ENCODE measurements at regions not wholly inside any gene's neighbourhood (a gene's known extent, or its start where the extent isn't known, plus 50 kb on each side); places are given as distances from the start of the nearest gene placed in this dataset.

GRCh38 chr3:193836511-193836910 lies 243.5 kb downstream of the OPA1 start:
- H3K4me3 Mint-ChIP-seq, result no peak overlapping the region
- Histone ChIP-seq H3K9me3 (no peaks in the 10 kb centered on the region), H3K27ac (ENCODE audit: low read length) (no peak overlapping the region), H3K4me3 (ENCODE audit: control insufficient read depth in 1 of 2, extremely low read depth in 1 of 2, low read length in 1 of 2) (no peak overlapping the region), H3K4me1 (ENCODE audit: control insufficient read depth in 1 of 2, extremely low read depth in 1 of 2, insufficient read depth in 2 of 2, low read length in 2 of 2) (no peaks in the 10 kb centered on the region), H3K27me3 (replicated peaks in 1 of 2; ENCODE audit: control insufficient read depth in 2 of 2, extremely low read depth in 1 of 2, insufficient read depth in 2 of 2, low read length in 1 of 2) (peaks cover 0 to 23% of the 10 kb centered on the region in 2 experiments), H3K36me3 (ENCODE audit: control insufficient read depth in 2 of 2, extremely low read depth in 1 of 2, insufficient read depth in 1 of 2, low read length in 1 of 2) (no peaks in the 10 kb centered on the region)
- no peaks in the 10 kb centered on the region for H3K4me1 Mint-ChIP-seq
- CTCF ChIA-PET, result no interaction called here
- H3K27ac Mint-ChIP-seq, result no peak overlapping the region
- ATAC-seq (replicated peaks in 1 of 4) (no peak), DNase-seq (no peak)
- POLR2A ChIA-PET, result no interaction called here
- H3K36me3 Mint-ChIP-seq, result no peaks in the 10 kb centered on the region
- no CpG with 5 or more reads among the region's 2 CpGs for WGBS (ENCODE audit: insufficient coverage)
- H3K27me3 Mint-ChIP-seq, result peaks cover 10 to 33% of the 10 kb centered on the region in 2 donors
- H3K9me3 Mint-ChIP-seq, result no peaks in the 10 kb centered on the region

GRCh38 chr3:193836918-193837317 lies 243.9 kb downstream of the OPA1 start:
- H3K9me3 Mint-ChIP-seq, result no peaks in the 10 kb centered on the region
- POLR2A ChIA-PET, result no interaction called here
- no peak for DNase-seq
- H3K4me1 Mint-ChIP-seq, result no peaks in the 10 kb centered on the region
- no peak overlapping the region for H3K4me3 ChIP-seq (ENCODE audit: control insufficient read depth in 1 of 2, extremely low read depth in 1 of 2, low read length in 1 of 2)
- H3K27me3 ChIP-seq (replicated peaks in 1 of 2; ENCODE audit: control insufficient read depth in 2 of 2, extremely low read depth in 1 of 2, insufficient read depth in 2 of 2, low read length in 1 of 2), result peaks cover 0 to 22% of the 10 kb centered on the region in 2 experiments
- no peaks in the 10 kb centered on the region for H3K36me3 Mint-ChIP-seq
- no peaks in the 10 kb centered on the region for H3K4me1 ChIP-seq (ENCODE audit: control insufficient read depth in 1 of 2, extremely low read depth in 1 of 2, insufficient read depth in 2 of 2, low read length in 2 of 2)
- H3K27me3 Mint-ChIP-seq, result peaks cover 12 to 34% of the 10 kb centered on the region in 2 donors
- H3K9me3 ChIP-seq, result no peaks in the 10 kb centered on the region
- CTCF ChIA-PET, result no interaction called here
- ATAC-seq (replicated peaks in 1 of 4), result no peak
- 92% methylated on average over 7 of the region's 7 CpGs for WGBS (ENCODE audit: insufficient coverage)
- no peak overlapping the region for H3K27ac Mint-ChIP-seq
- H3K36me3 ChIP-seq (ENCODE audit: control insufficient read depth in 2 of 2, extremely low read depth in 1 of 2, insufficient read depth in 1 of 2, low read length in 1 of 2), result no peaks in the 10 kb centered on the region
- H3K27ac ChIP-seq (ENCODE audit: low read length), result no peak overlapping the region
- H3K4me3 Mint-ChIP-seq, result no peak overlapping the region

- DNase-seq (no peak), ATAC-seq (replicated peaks in 1 of 4) (no peak)
- H3K27ac Mint-ChIP-seq, result no peak overlapping the region
- no peak overlapping the region for H3K4me3 ChIP-seq (ENCODE audit: control insufficient read depth in 1 of 2, extremely low read depth in 1 of 2, low read length in 1 of 2)
- peaks cover 0 to 22% of the 10 kb centered on the region in 2 experiments for H3K27me3 ChIP-seq (replicated peaks in 1 of 2; ENCODE audit: control insufficient read depth in 2 of 2, extremely low read depth in 1 of 2, insufficient read depth in 2 of 2, low read length in 1 of 2)
- CTCF ChIA-PET, result interaction anchor here in 1 of 2 donors (0.6 kb wide), 1 partner anchor 201 kb away, joined by 19 read pairs; no protein-coding TSS in a partner anchor
- POLR2A ChIA-PET, result no interaction called here
- H3K4me1 Mint-ChIP-seq, result no peaks in the 10 kb centered on the region
- H3K36me3 Mint-ChIP-seq, result no peaks in the 10 kb centered on the region
- H3K4me1 ChIP-seq (ENCODE audit: control insufficient read depth in 1 of 2, extremely low read depth in 1 of 2, insufficient read depth in 2 of 2, low read length in 2 of 2), result no peaks in the 10 kb centered on the region
- 83% methylated on average over 3 of the region's 6 CpGs for WGBS (ENCODE audit: insufficient coverage)
- peaks cover 12 to 33% of the 10 kb centered on the region in 2 donors for H3K27me3 Mint-ChIP-seq
- no peaks in the 10 kb centered on the region for H3K9me3 ChIP-seq
- no peak overlapping the region for H3K27ac ChIP-seq (ENCODE audit: low read length)
- no peaks in the 10 kb centered on the region for H3K9me3 Mint-ChIP-seq
- no peaks in the 10 kb centered on the region for H3K36me3 ChIP-seq (ENCODE audit: control insufficient read depth in 2 of 2, extremely low read depth in 1 of 2, insufficient read depth in 1 of 2, low read length in 1 of 2)
- no peak overlapping the region for H3K4me3 Mint-ChIP-seq
Measured at GRCh38 chr3:193837347-193837827, 244.4 kb downstream of the OPA1 start.

- H3K27ac ChIP-seq (ENCODE audit: low read length), result no peak overlapping the region
- H3K4me3 Mint-ChIP-seq, result no peak overlapping the region
- no peaks in the 10 kb centered on the region for H3K36me3 ChIP-seq (ENCODE audit: control insufficient read depth in 2 of 2, extremely low read depth in 1 of 2, insufficient read depth in 1 of 2, low read length in 1 of 2)
- no peaks in the 10 kb centered on the region for H3K4me1 Mint-ChIP-seq
- POLR2A ChIA-PET, result no interaction called here
- no peak overlapping the region for H3K27ac Mint-ChIP-seq
- H3K9me3 ChIP-seq, result no peaks in the 10 kb centered on the region
- H3K36me3 Mint-ChIP-seq, result no peaks in the 10 kb centered on the region
- DNase-seq (no peak), ATAC-seq (replicated peaks in 1 of 4) (no peak)
- H3K4me1 ChIP-seq (ENCODE audit: control insufficient read depth in 1 of 2, extremely low read depth in 1 of 2, insufficient read depth in 2 of 2, low read length in 2 of 2), result no peaks in the 10 kb centered on the region
- H3K9me3 Mint-ChIP-seq, result no peaks in the 10 kb centered on the region
- H3K27me3 Mint-ChIP-seq, result peaks cover 10 to 30% of the 10 kb centered on the region in 2 donors
- H3K27me3 ChIP-seq (replicated peaks in 1 of 2; ENCODE audit: control insufficient read depth in 2 of 2, extremely low read depth in 1 of 2, insufficient read depth in 2 of 2, low read length in 1 of 2), result peaks cover 0 to 8% of the 10 kb centered on the region in 2 experiments
- CTCF ChIA-PET, result no interaction called here
- no CpG with 5 or more reads among the region's 2 CpGs for whole genome bisulfite sequencing (ENCODE audit: insufficient coverage)
- H3K4me3 ChIP-seq (ENCODE audit: control insufficient read depth in 1 of 2, extremely low read depth in 1 of 2, low read length in 1 of 2), result no peak overlapping the region
Measured at GRCh38 chr3:193840111-193840641, 247.2 kb downstream of the OPA1 start.

- Mint-ChIP-seq H3K27me3 (peaks cover 13 to 26% of the 10 kb centered on the region in 2 donors), H3K9me3 (peaks cover 0 to 3% (median 0%) of the 10 kb centered on the region in 3 donors), H3K4me3 (no peak overlapping the region), H3K27ac (no peak overlapping the region), H3K4me1 (no peaks in the 10 kb centered on the region), H3K36me3 (no peaks in the 10 kb centered on the region)
- Histone ChIP-seq H3K9me3 (no peaks in the 10 kb centered on the region), H3K36me3 (ENCODE audit: control insufficient read depth in 2 of 2, extremely low read depth in 1 of 2, insufficient read depth in 1 of 2, low read length in 1 of 2) (no peaks in the 10 kb centered on the region), H3K4me1 (ENCODE audit: control insufficient read depth in 1 of 2, extremely low read depth in 1 of 2, insufficient read depth in 2 of 2, low read length in 2 of 2) (no peaks in the 10 kb centered on the region), H3K27ac (ENCODE audit: low read length) (no peak overlapping the region), H3K27me3 (replicated peaks in 1 of 2; ENCODE audit: control insufficient read depth in 2 of 2, extremely low read depth in 1 of 2, insufficient read depth in 2 of 2, low read length in 1 of 2) (peaks cover 0 to 15% of the 10 kb centered on the region in 2 experiments), H3K4me3 (ENCODE audit: control insufficient read depth in 1 of 2, extremely low read depth in 1 of 2, low read length in 1 of 2) (no peak overlapping the region)
- WGBS (ENCODE audit: insufficient coverage), result 83% methylated on average over 1 of the region's 4 CpGs
- ATAC-seq (replicated peaks in 1 of 4) (no peak), DNase-seq (no peak)
- CTCF ChIA-PET, result no interaction called here
- POLR2A ChIA-PET, result no interaction called here
Measured at GRCh38 chr3:193841581-193841980, 248.6 kb downstream of the OPA1 start.

- H3K36me3 Mint-ChIP-seq, result no peaks in the 10 kb centered on the region
- H3K27me3 Mint-ChIP-seq, result peaks cover 18 to 27% of the 10 kb centered on the region in 2 donors
- H3K4me3 Mint-ChIP-seq, result no peak overlapping the region
- ChIA-PET CTCF (no interaction called here), POLR2A (no interaction called here)
- no peaks in the 10 kb centered on the region for H3K36me3 ChIP-seq (ENCODE audit: control insufficient read depth in 2 of 2, extremely low read depth in 1 of 2, insufficient read depth in 1 of 2, low read length in 1 of 2)
- no peaks in the 10 kb centered on the region for H3K4me1 Mint-ChIP-seq
- H3K27ac ChIP-seq (ENCODE audit: low read length), result no peak overlapping the region
- H3K9me3 Mint-ChIP-seq, result peaks cover 0 to 3% (median 0%) of the 10 kb centered on the region in 3 donors
- H3K9me3 ChIP-seq, result no peaks in the 10 kb centered on the region
- WGBS (ENCODE audit: insufficient coverage), result 47% methylated on average over 12 of the region's 16 CpGs
- peaks cover 0 to 16% of the 10 kb centered on the region in 2 experiments for H3K27me3 ChIP-seq (replicated peaks in 1 of 2; ENCODE audit: control insufficient read depth in 2 of 2, extremely low read depth in 1 of 2, insufficient read depth in 2 of 2, low read length in 1 of 2)
- ATAC-seq (replicated peaks in 1 of 4) (no peak), DNase-seq (peak in 1 of 35 experiments; percentile 28)
- H3K27ac Mint-ChIP-seq, result no peak overlapping the region
- no peaks in the 10 kb centered on the region for H3K4me1 ChIP-seq (ENCODE audit: control insufficient read depth in 1 of 2, extremely low read depth in 1 of 2, insufficient read depth in 2 of 2, low read length in 2 of 2)
- H3K4me3 ChIP-seq (ENCODE audit: control insufficient read depth in 1 of 2, extremely low read depth in 1 of 2, low read length in 1 of 2), result no peak overlapping the region
Measured at GRCh38 chr3:193842029-193842798, 249.2 kb downstream of the OPA1 start.
